ENCODE measurements at regions not wholly inside any gene's neighbourhood (a gene's known extent, or its start where the extent isn't known, plus 50 kb on each side); places are given as distances from the start of the nearest gene placed in this dataset.

DNA sequence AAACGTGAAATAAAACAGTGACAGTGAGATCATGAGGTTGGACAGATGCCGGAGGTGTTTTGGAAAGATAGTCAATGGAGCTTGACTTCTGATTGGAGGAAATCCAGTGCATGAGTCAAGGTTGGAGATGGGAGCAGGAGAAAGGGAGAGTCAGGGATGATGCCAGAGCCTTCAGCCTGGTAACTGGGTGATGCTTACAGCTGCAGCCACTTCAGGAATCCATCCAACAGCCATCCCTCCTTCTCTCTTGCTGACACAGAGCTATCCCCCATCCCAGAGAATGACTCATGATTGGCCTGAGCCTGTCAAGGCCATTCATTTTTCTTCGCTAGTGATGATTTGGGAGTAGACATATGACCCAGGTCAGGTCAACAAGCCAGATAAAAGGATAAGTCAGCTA is 112.8 kb downstream of the SAMD5 start:
- Mint-ChIP-seq H3K27me3 (no peaks in the 10 kb centered on the region), H3K9me3 (no peaks in the 10 kb centered on the region), H3K27ac (no peak overlapping the region), H3K4me1 (ENCODE audit: low read depth) (no peaks in the 10 kb centered on the region), H3K36me3 (ENCODE audit: low read depth) (no peaks in the 10 kb centered on the region), H3K4me3 (no peak overlapping the region)

DNA sequence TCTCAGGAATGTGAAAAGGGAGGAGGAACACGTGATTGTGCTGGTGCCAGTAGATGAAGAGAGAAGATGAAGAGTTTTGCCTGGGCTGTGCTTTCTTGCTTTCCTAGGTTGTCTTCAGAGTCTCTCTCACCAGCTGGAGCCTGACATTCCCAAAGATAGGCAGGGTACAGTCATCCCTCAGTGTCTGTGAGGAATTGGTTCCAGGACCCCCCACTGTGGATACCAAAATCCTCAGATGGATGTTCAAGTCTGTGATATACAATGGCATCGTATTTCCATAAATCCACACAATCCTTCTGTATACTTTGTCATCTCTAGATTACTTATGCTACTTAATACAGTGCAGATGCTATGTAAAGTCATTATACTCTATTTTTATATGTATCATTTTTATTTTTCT is 113.5 kb downstream of the SAMD5 start:
- Mint-ChIP-seq H3K9me3 (no peaks in the 10 kb centered on the region), H3K4me1 (ENCODE audit: low read depth) (no peaks in the 10 kb centered on the region), H3K4me3 (no peak overlapping the region), H3K27me3 (no peaks in the 10 kb centered on the region), H3K27ac (no peak overlapping the region), H3K36me3 (ENCODE audit: low read depth) (no peaks in the 10 kb centered on the region)

- H3K4me1 Mint-ChIP-seq (ENCODE audit: low read depth) = no peaks in the 10 kb centered on the region
- no peak overlapping the region for H3K4me3 Mint-ChIP-seq
- no peaks in the 10 kb centered on the region for H3K36me3 Mint-ChIP-seq (ENCODE audit: low read depth)
- H3K27me3 Mint-ChIP-seq = no peaks in the 10 kb centered on the region
- no peaks in the 10 kb centered on the region for H3K9me3 Mint-ChIP-seq
- no peak overlapping the region for H3K27ac Mint-ChIP-seq
These were observed 116.5 kb downstream of the SAMD5 start for GRCh38 chr6:147624946-147625515.

- H3K36me3 Mint-ChIP-seq (ENCODE audit: low read depth) = no peaks in the 10 kb centered on the region
- no peaks in the 10 kb centered on the region for H3K4me1 Mint-ChIP-seq (ENCODE audit: low read depth)
- H3K27me3 Mint-ChIP-seq = no peaks in the 10 kb centered on the region
- no peak overlapping the region for H3K27ac Mint-ChIP-seq
- H3K4me3 Mint-ChIP-seq = no peak overlapping the region
- peaks cover 3% of the 10 kb centered on the region for H3K9me3 Mint-ChIP-seq
These were observed 117.5 kb downstream of the SAMD5 start for GRCh38 chr6:147625946-147626345.

DNA sequence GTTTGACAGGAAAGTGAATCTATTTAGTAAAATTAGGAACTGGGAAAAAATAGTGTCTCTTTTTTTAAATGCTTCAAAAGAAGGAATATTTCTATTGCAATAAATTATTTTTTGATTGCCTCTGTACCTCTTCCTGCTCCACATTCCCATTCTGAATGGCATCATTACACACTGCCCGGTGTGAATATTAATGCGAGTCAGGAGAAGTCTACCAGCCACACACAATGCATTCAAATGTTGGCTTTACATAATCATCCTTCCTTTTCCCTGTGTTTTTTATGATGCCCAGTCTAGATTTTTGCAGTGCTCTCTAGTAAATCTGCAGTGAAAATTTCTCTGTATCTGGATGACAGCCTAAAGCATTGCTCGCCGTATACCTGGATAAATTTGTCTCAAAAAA is 118.9 kb downstream of the SAMD5 start:
- no peaks in the 10 kb centered on the region for H3K4me1 Mint-ChIP-seq (ENCODE audit: low read depth)
- no peaks in the 10 kb centered on the region for H3K36me3 Mint-ChIP-seq (ENCODE audit: low read depth)
- peaks cover 3% of the 10 kb centered on the region for H3K9me3 Mint-ChIP-seq
- no peaks in the 10 kb centered on the region for H3K27me3 Mint-ChIP-seq
- H3K27ac Mint-ChIP-seq = no peak overlapping the region
- H3K4me3 Mint-ChIP-seq = no peak overlapping the region

GRCh38 chr6:147633191-147633590 is 124.7 kb downstream of the SAMD5 start:
- no peaks in the 10 kb centered on the region for H3K4me1 Mint-ChIP-seq (ENCODE audit: low read depth)

GRCh38 chr6:147637620-147638195 is 129.2 kb downstream of the SAMD5 start:
- H3K27me3 Mint-ChIP-seq = no peaks in the 10 kb centered on the region
- H3K9me3 Mint-ChIP-seq = peaks cover 11% of the 10 kb centered on the region
- H3K4me3 Mint-ChIP-seq = no peak overlapping the region
- H3K4me1 Mint-ChIP-seq (ENCODE audit: low read depth) = no peaks in the 10 kb centered on the region
- no peak overlapping the region for H3K27ac Mint-ChIP-seq
- H3K36me3 Mint-ChIP-seq (ENCODE audit: low read depth) = no peaks in the 10 kb centered on the region

More at GRCh38 chr6:147633191-147633590, 124.7 kb downstream of the SAMD5 start:
- Mint-ChIP-seq H3K27ac (no peak overlapping the region), H3K4me3 (no peak overlapping the region), H3K36me3 (ENCODE audit: low read depth) (no peaks in the 10 kb centered on the region), H3K9me3 (peaks cover 14% of the 10 kb centered on the region), H3K27me3 (no peaks in the 10 kb centered on the region)

GRCh38 chr6:147639279-147639678 is 130.8 kb downstream of the SAMD5 start:
- H3K4me3 Mint-ChIP-seq = no peak overlapping the region
- H3K4me1 Mint-ChIP-seq (ENCODE audit: low read depth) = no peaks in the 10 kb centered on the region

GRCh38 chr6:147640606-147641005 is 132.1 kb downstream of the SAMD5 start:
- Mint-ChIP-seq H3K4me1 (ENCODE audit: low read depth) (no peaks in the 10 kb centered on the region), H3K9me3 (no peaks in the 10 kb centered on the region), H3K4me3 (no peak overlapping the region)

More at GRCh38 chr6:147639279-147639678, 130.8 kb downstream of the SAMD5 start:
- Mint-ChIP-seq H3K27me3 (no peaks in the 10 kb centered on the region), H3K27ac (no peak overlapping the region), H3K9me3 (peaks cover 8% of the 10 kb centered on the region), H3K36me3 (ENCODE audit: low read depth) (no peaks in the 10 kb centered on the region)

DNA sequence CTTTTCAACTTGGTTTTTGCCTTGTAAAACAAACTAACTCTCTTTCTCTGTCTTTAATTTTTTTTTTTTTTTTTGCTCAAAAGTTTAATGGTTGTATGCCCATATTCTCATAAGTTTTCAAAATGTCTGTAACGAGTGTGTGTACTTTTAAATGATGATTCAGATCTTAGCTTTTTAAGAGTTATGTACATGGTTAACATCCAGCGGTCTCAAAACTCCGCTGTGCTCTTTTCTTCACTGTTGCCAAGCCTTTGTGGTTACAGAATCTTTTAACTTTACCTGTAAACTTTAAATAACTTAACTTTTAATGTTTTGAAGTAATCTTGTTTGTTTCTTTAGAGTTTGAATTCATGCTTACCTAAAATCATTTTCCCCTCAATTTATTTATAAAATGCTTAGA is 133.0 kb downstream of the SAMD5 start:
- Mint-ChIP-seq H3K27me3 (no peaks in the 10 kb centered on the region), H3K27ac (no peak overlapping the region), H3K4me1 (ENCODE audit: low read depth) (no peaks in the 10 kb centered on the region)

More at GRCh38 chr6:147640606-147641005, 132.1 kb downstream of the SAMD5 start:
- Mint-ChIP-seq H3K27ac (no peak overlapping the region), H3K27me3 (no peaks in the 10 kb centered on the region), H3K36me3 (ENCODE audit: low read depth) (no peaks in the 10 kb centered on the region)

DNA sequence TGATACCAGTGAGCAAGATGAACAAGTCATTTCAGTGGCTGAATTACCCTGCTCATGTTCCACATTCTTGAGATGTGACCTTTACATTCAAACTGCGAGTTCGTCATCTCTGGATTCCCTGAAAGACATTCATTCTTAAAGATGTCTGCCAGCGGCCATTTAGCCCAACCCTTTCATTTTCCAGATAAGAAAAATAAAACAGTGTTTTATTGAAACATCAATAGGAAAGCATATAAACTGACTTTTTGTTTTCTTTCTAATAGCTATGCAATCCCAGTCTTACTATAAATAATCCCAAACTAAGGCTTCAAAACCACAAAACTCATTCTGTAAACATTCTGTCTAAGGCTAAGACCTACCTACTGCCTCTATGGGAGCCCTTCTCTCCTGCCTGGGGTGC is 134.0 kb downstream of the SAMD5 start:
- Mint-ChIP-seq H3K4me3 (no peak overlapping the region), H3K27me3 (no peaks in the 10 kb centered on the region), H3K9me3 (no peaks in the 10 kb centered on the region), H3K36me3 (ENCODE audit: low read depth) (no peaks in the 10 kb centered on the region), H3K4me1 (ENCODE audit: low read depth) (no peaks in the 10 kb centered on the region), H3K27ac (no peak overlapping the region)

More for the DNA sequence above, 133.0 kb downstream of the SAMD5 start:
- Mint-ChIP-seq H3K4me3 (no peak overlapping the region), H3K9me3 (no peaks in the 10 kb centered on the region), H3K36me3 (ENCODE audit: low read depth) (no peaks in the 10 kb centered on the region)

DNA sequence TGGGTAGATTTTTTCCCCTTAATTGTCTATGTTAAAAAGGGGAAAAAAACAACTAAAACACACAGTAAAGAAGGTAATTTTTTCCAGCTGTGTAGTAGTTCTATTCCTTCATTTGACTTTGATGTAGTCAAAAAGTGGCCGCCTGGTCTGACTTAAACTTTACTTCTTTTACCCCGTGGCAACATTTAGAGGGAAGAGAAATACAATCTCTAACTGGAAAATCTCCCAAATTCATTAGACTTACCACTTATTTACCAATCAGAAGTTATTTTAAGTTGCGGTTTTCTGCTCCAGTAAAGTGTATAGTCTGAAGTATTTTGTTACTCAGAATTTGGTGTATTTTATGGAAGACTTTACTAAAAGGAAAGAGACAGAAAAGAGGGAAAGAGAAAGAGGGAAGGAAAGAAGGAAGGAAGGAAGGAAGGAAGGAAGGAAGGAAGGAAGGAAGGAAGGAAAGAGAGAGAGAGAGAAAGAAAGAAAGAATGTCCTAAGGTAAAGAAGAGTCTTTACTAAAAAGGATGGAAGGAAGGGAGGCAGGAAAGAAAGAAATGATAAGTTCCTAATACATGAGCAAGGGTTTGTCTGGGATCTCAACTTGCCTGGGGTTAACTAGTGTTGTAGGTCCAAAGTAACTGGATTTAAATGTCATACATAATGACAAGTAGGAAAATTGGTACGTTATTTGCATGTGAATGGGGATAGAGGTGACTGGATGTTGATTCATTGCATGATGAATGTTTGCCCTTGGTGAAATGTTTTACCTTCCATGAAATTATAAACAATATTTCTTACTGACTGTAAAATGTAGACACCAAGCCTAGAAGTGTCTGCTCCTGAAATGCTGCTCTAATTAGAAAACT is 135.1 kb downstream of the SAMD5 start:
- H3K27ac Mint-ChIP-seq = no peak overlapping the region
- H3K4me3 Mint-ChIP-seq = no peak overlapping the region
- H3K4me1 Mint-ChIP-seq (ENCODE audit: low read depth) = no peaks in the 10 kb centered on the region
- H3K36me3 Mint-ChIP-seq (ENCODE audit: low read depth) = no peaks in the 10 kb centered on the region
- no peaks in the 10 kb centered on the region for H3K27me3 Mint-ChIP-seq
- no peaks in the 10 kb centered on the region for H3K9me3 Mint-ChIP-seq

DNA sequence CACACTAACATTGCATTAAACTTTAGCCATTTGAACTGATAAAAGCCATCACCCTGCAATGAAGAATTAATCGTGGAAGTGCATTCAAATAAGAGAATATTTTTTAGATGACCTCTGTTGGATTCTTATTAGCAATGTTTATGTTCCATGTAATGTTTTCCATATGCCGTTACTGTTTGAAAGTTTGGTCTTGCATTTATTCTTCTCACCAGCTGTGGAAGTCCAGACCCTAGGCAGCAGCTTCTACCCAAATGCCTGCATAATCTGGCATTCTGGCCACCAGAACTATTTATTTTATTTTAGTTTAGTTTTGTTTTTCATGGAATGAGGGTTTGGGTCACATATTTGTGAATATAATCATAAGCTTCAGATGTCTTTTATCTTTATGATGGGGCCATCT is 140.4 kb downstream of the SAMD5 start:
- no peak overlapping the region for H3K27ac Mint-ChIP-seq
- no peaks in the 10 kb centered on the region for H3K27me3 Mint-ChIP-seq
- H3K36me3 Mint-ChIP-seq (ENCODE audit: low read depth) = no peaks in the 10 kb centered on the region
- H3K9me3 Mint-ChIP-seq = no peaks in the 10 kb centered on the region
- H3K4me3 Mint-ChIP-seq = no peak overlapping the region
- no peaks in the 10 kb centered on the region for H3K4me1 Mint-ChIP-seq (ENCODE audit: low read depth)

GRCh38 chr6:147651249-147652063 is 143.0 kb downstream of the SAMD5 start:
- no peak overlapping the region for H3K27ac Mint-ChIP-seq
- H3K36me3 Mint-ChIP-seq (ENCODE audit: low read depth) = no peaks in the 10 kb centered on the region
- H3K27me3 Mint-ChIP-seq = no peaks in the 10 kb centered on the region
- no peak overlapping the region for H3K4me3 Mint-ChIP-seq
- H3K9me3 Mint-ChIP-seq = peaks cover 6% of the 10 kb centered on the region
- H3K4me1 Mint-ChIP-seq (ENCODE audit: low read depth) = no peaks in the 10 kb centered on the region

- no peaks in the 10 kb centered on the region for H3K36me3 Mint-ChIP-seq (ENCODE audit: low read depth)
- no peak overlapping the region for H3K27ac Mint-ChIP-seq
- H3K27me3 Mint-ChIP-seq = no peaks in the 10 kb centered on the region
- H3K4me3 Mint-ChIP-seq = no peak overlapping the region
- no peaks in the 10 kb centered on the region for H3K4me1 Mint-ChIP-seq (ENCODE audit: low read depth)
- peaks cover 6% of the 10 kb centered on the region for H3K9me3 Mint-ChIP-seq
These were observed 145.1 kb downstream of the SAMD5 start for GRCh38 chr6:147653631-147654030.

Data from stimulated activated naive CD8-positive, alpha-beta T cell treated with anti-CD3 and anti-CD28 coated beads, Interleukin-15, Interleukin-2, amounts not matched to agents 100 ng/mL and 50 ng/mL, for 24 hours (primary cell).